ENCODE measurements at regions not wholly inside any gene's neighbourhood (a gene's known extent, or its start where the extent isn't known, plus 50 kb on each side); places are given as distances from the start of the nearest gene placed in this dataset.

GRCh38 chr10:29861811-29862505, 197.4 kb downstream of the JCAD start:
- TF ChIP-seq CTCF (IDR thresholded peaks at IDR 0.05) = no peak
- no peak for TF ChIP-seq POLR2A (IDR thresholded peaks at IDR 0.05)
